BLaER1 (cell line): ENCODE measurements at regions not wholly inside any gene's neighbourhood (a gene's known extent, or its start where the extent isn't known, plus 50 kb on each side); places are given as distances from the start of the nearest gene placed in this dataset.

ENCODE experiments used
- H3K27ac ChIP-seq: shearing (Covaris generic); formaldehyde crosslinking; 2 replicates; pipeline ENCODE4 v1.8.1; 2022
- H3K27me3 ChIP-seq: shearing (Covaris generic); formaldehyde crosslinking; 2 replicates; pipeline ENCODE4 v1.8.1; 2022
- H3K36me3 ChIP-seq: shearing (Covaris generic); formaldehyde crosslinking; 2 replicates; pipeline ENCODE4 v1.8.1; 2022
- H3K4me1 ChIP-seq: shearing (Covaris generic); formaldehyde crosslinking; 2 replicates; pipeline ENCODE4 v1.8.1; 2022
- H3K4me2 ChIP-seq: shearing (Covaris generic); formaldehyde crosslinking; 2 replicates; pipeline ENCODE4 v1.8.1; 2022
- H3K4me3 ChIP-seq: shearing (Covaris generic); formaldehyde crosslinking; 2 replicates; pipeline ENCODE4 v1.8.1; 2022
- H3K9ac ChIP-seq: shearing (Covaris generic); formaldehyde crosslinking; 2 replicates; pipeline ENCODE4 v1.8.1; 2022
- H3K9me3 ChIP-seq: shearing (Covaris generic); formaldehyde crosslinking; 2 replicates; pipeline ENCODE4 v1.8.1; 2022
- H4K20me1 ChIP-seq: shearing (Covaris generic); formaldehyde crosslinking; 2 replicates; pipeline ENCODE4 v1.8.1; 2022
- Cebpa-rat ChIP-seq: shearing (Covaris generic); IDR thresholded peaks from 2 replicates; pipeline ENCODE4 v1.8.1; 2022

DNA sequence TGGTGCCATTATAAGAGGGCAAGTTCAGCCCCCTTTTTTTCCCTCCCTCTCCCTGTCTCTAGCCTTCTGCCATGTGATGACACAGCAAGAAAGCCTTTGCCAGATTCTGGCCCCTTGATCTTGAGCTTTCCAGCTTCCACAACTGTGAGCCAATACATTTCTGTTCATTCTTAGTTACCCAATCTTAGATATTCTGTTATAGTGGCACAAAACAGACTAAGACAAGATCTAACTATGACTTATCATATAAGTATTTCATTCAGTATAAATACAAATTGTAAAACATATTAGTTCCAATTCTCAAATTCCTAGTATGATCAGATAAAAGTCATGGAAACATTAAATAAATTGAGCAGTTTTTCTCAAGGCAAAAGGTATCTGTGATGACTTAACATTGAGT lies 276.3 kb downstream of the COX7C start:
- H3K27me3 ChIP-seq = no peaks in the 10 kb centered on the region
- TF ChIP-seq Cebpa-rat = no peak
- H3K9me3 ChIP-seq = no peaks in the 10 kb centered on the region
- H4K20me1 ChIP-seq = no peaks in the 10 kb centered on the region
- no peak overlapping the region for H3K4me3 ChIP-seq
- no peaks in the 10 kb centered on the region for H3K4me1 ChIP-seq
- no peaks in the 10 kb centered on the region for H3K36me3 ChIP-seq
- no peak overlapping the region for H3K27ac ChIP-seq
- H3K4me2 ChIP-seq = no peak overlapping the region
- H3K9ac ChIP-seq = no peak overlapping the region

- H3K4me1 ChIP-seq = no peaks in the 10 kb centered on the region
- H3K4me2 ChIP-seq = no peak overlapping the region
- no peaks in the 10 kb centered on the region for H3K36me3 ChIP-seq
- H3K9ac ChIP-seq = no peak overlapping the region
- H4K20me1 ChIP-seq = no peaks in the 10 kb centered on the region
- no peaks in the 10 kb centered on the region for H3K9me3 ChIP-seq
- no peak overlapping the region for H3K4me3 ChIP-seq
- no peak overlapping the region for H3K27ac ChIP-seq
- H3K27me3 ChIP-seq = no peaks in the 10 kb centered on the region
- TF ChIP-seq Cebpa-rat = no peak
Observed at GRCh38 chr5:86896916-86897315, 279.2 kb downstream of the COX7C start.

DNA sequence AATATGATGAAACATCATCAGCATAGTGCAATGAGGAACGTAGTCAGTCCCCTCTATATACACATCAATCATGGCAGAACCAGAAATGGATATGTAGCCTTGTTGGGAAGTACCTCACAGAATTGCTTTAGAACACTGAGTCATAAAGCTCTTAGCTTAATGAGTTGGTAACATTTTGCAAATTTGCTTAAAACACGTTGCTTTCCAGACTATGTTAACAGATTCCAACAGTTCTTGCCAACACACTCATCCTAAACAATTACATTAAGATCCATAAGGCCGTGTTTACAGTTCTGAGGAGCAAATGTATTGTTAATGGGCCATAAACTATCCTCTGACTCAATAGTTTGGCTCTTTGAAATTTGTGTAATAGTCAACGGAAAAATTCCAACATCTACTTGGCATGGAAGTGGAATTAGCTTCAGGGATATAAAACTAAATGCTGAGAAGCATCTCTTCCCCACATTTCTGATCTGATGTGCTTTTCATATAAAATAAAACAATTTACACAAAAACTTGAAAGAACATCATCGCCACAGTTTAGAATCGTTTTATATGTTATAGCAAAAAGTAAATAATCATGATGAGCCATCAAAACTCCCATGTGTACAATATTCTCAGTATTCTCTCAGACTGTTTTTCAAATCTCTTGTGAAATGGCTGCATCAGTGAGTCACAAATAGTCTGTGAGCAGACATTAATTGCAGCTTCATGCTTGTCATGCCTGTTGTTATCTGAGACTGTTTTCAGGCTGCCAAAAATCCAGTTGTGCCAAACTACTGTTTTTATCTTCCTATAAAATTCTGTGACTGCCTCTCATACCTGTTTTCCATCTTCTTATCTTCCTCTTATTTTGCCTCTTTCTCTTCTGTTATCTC lies 291.9 kb downstream of the COX7C start:
- no peaks in the 10 kb centered on the region for H3K4me1 ChIP-seq
- no peaks in the 10 kb centered on the region for H4K20me1 ChIP-seq
- no peaks in the 10 kb centered on the region for H3K27me3 ChIP-seq
- H3K27ac ChIP-seq = no peak overlapping the region
- TF ChIP-seq Cebpa-rat = no peak
- no peak overlapping the region for H3K4me3 ChIP-seq
- H3K9ac ChIP-seq = no peak overlapping the region
- no peak overlapping the region for H3K4me2 ChIP-seq
- H3K9me3 ChIP-seq = no peaks in the 10 kb centered on the region
- H3K36me3 ChIP-seq = no peaks in the 10 kb centered on the region

DNA sequence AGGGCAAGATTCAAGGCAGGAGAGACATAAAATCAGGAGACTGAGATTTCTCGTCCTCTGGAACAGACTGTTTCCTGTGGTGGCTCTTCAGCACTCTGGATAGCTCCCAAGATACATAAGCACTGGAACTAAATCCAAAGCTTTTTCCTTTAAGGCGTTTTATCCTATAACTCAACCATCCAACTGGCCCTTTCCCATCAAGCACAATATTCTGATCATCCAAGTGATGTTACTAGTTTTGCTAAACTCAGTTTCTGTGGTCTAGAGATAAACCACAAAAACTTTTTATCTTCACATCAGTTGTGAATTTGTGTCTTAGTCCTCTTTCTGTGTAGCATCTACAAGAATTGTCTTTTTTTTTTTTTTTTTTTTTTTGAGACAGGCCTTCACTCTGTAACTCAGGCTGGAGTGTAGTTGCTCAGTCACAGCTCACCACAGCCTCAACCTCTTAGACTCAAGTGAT lies 299.4 kb downstream of the COX7C start:
- no peak overlapping the region for H3K4me2 ChIP-seq
- H3K4me3 ChIP-seq = no peak overlapping the region
- TF ChIP-seq Cebpa-rat = no peak
- H3K36me3 ChIP-seq = no peaks in the 10 kb centered on the region
- no peaks in the 10 kb centered on the region for H3K9me3 ChIP-seq
- no peaks in the 10 kb centered on the region for H3K27me3 ChIP-seq
- no peaks in the 10 kb centered on the region for H3K4me1 ChIP-seq
- no peak overlapping the region for H3K9ac ChIP-seq
- H4K20me1 ChIP-seq = no peaks in the 10 kb centered on the region
- no peak overlapping the region for H3K27ac ChIP-seq

- no peak overlapping the region for H3K4me3 ChIP-seq
Observed at GRCh38 chr5:86918246-86918645, 300.5 kb downstream of the COX7C start.

GRCh38 chr5:86926033-86926432 lies 308.3 kb downstream of the COX7C start:
- Histone ChIP-seq H3K27me3 (no peaks in the 10 kb centered on the region), H3K9ac (no peak overlapping the region), H3K4me2 (no peak overlapping the region), H4K20me1 (no peaks in the 10 kb centered on the region), H3K4me3 (no peak overlapping the region), H3K36me3 (no peaks in the 10 kb centered on the region), H3K9me3 (no peaks in the 10 kb centered on the region), H3K4me1 (no peaks in the 10 kb centered on the region), H3K27ac (no peak overlapping the region)
- no peak for TF ChIP-seq Cebpa-rat

More at GRCh38 chr5:86918246-86918645, 300.5 kb downstream of the COX7C start:
- no peaks in the 10 kb centered on the region for H4K20me1 ChIP-seq
- no peaks in the 10 kb centered on the region for H3K4me1 ChIP-seq
- no peak for TF ChIP-seq Cebpa-rat
- H3K36me3 ChIP-seq = no peaks in the 10 kb centered on the region
- H3K27ac ChIP-seq = no peak overlapping the region
- no peaks in the 10 kb centered on the region for H3K9me3 ChIP-seq
- no peaks in the 10 kb centered on the region for H3K27me3 ChIP-seq
- no peak overlapping the region for H3K4me2 ChIP-seq
- H3K9ac ChIP-seq = no peak overlapping the region

DNA sequence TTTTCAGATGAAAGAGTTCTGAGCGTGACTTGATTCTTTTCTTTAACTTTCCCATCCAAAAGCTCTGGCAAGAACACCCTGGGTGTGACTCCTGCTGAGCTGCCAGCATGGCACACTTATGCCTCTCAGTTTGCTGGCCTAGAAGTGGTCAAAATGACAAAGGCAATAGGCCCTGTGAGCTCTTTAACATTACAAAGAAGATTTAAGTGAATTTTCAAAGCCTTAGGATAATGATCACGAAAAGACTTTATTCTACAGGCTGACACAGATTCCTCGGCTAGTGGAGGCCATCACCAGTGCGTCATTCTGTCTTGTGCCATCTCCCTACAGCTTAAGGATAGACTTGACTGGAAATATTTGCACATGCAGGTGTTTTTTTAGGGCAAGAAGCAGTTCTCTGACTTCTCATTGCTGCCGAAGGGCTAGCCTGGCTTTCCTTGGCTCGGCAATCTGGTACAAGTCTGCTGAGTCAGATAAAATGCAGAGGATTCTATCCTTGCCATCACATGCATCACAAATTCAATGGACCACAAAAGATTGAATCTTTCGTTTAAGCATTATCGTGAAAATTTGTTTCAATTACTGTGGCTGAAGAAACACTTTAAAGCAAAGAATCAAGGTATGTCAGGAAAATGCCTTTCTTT lies 311.5 kb downstream of the COX7C start:
- no peaks in the 10 kb centered on the region for H3K27me3 ChIP-seq
- no peak overlapping the region for H3K4me3 ChIP-seq
- no peak overlapping the region for H3K27ac ChIP-seq
- no peaks in the 10 kb centered on the region for H4K20me1 ChIP-seq
- TF ChIP-seq Cebpa-rat = no peak
- no peak overlapping the region for H3K4me2 ChIP-seq
- H3K4me1 ChIP-seq = no peaks in the 10 kb centered on the region
- no peak overlapping the region for H3K9ac ChIP-seq
- H3K9me3 ChIP-seq = no peaks in the 10 kb centered on the region
- no peaks in the 10 kb centered on the region for H3K36me3 ChIP-seq

DNA sequence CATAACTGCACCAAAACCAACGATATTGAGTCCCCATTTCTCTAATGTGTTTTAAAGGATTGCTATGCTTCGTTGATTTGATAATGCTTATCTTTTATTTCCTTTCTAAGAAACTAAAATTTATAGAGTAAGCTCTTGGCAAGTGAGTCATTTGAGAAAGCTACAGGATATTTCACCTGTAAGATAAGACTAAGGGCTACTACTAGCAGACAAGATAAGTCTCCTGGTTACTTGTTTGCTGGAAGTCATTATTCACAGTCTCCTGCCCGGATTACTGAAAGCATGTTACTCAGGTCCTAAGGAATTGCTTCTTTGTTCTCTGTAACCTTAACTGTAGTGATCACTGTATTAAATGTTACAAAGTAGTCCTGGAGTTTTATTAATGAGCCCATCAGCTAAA lies 315.9 kb upstream of the RASA1 start:
- H4K20me1 ChIP-seq = no peaks in the 10 kb centered on the region
- no peak overlapping the region for H3K9ac ChIP-seq
- H3K36me3 ChIP-seq = no peaks in the 10 kb centered on the region
- H3K9me3 ChIP-seq = no peaks in the 10 kb centered on the region
- no peaks in the 10 kb centered on the region for H3K27me3 ChIP-seq
- no peak overlapping the region for H3K4me3 ChIP-seq
- TF ChIP-seq Cebpa-rat = no peak
- H3K4me2 ChIP-seq = no peak overlapping the region
- H3K4me1 ChIP-seq = no peaks in the 10 kb centered on the region
- H3K27ac ChIP-seq = no peak overlapping the region

DNA sequence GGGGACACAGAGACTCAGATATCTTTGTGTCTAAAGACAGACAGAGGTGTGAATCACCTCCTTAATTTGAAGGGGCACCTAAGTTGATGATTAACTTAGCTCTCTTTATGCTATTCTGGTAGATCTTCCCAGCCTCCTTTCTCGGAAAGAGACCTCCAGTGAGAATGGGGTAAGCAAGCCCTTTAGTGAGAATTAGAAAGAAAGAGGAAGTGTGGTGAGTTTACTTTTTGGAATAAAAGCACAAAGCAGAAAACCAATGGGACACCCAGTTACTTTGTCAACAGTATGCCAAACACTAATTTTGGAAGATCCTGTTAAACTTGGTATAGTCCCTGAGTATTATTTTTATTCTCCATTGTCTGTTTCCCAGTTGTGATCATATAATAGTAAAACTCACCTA lies 302.8 kb upstream of the RASA1 start:
- no peak overlapping the region for H3K4me2 ChIP-seq
- no peak for TF ChIP-seq Cebpa-rat
- no peaks in the 10 kb centered on the region for H3K27me3 ChIP-seq
- no peaks in the 10 kb centered on the region for H3K9me3 ChIP-seq
- no peak overlapping the region for H3K4me3 ChIP-seq
- H3K27ac ChIP-seq = no peak overlapping the region
- H3K4me1 ChIP-seq = no peaks in the 10 kb centered on the region
- no peak overlapping the region for H3K9ac ChIP-seq
- no peaks in the 10 kb centered on the region for H4K20me1 ChIP-seq
- no peaks in the 10 kb centered on the region for H3K36me3 ChIP-seq

GRCh38 chr5:86968301-86968753 lies 299.4 kb upstream of the RASA1 start:
- Histone ChIP-seq H3K9me3 (no peaks in the 10 kb centered on the region), H3K27ac (no peak overlapping the region), H3K27me3 (no peaks in the 10 kb centered on the region), H3K9ac (no peak overlapping the region), H3K4me1 (no peaks in the 10 kb centered on the region), H3K4me2 (no peak overlapping the region), H3K36me3 (no peaks in the 10 kb centered on the region), H3K4me3 (no peak overlapping the region), H4K20me1 (no peaks in the 10 kb centered on the region)
- TF ChIP-seq Cebpa-rat = no peak
